MCF 10A (cell line): ENCODE measurements at regions not wholly inside any gene's neighbourhood (a gene's known extent, or its start where the extent isn't known, plus 50 kb on each side); places are given as distances from the start of the nearest gene placed in this dataset.
"Not testable (repeated sequence)": the region's sequence is repeated elsewhere in the genome, so short reads cannot be mapped to it uniquely, and the experiment has no call there.

Experiments used
- BruUV-seq: library from RNA; stranded (reverse); fragments of 400-500 nt; replicated peaks from 2 replicates; lab custom pipeline; 2021; lab: Mats Ljungman, UMichigan
- CTCF ChIA-PET: fragments of 300-600 bp; sonication (Branson Sonifier 250); formaldehyde crosslinking; extraction: SDS; loops from one replicate; lab custom pipeline; 2021; ENCODE audit warnings: antibody characterized with exemption, inconsistent platforms; lab: Yijun Ruan, JAX
- POLR2A ChIA-PET: fragments of 300-600, 350-650 bp; sonication (Branson Sonifier 250); formaldehyde crosslinking; extraction: SDS; loops from one replicate; lab custom pipeline; 2020; ENCODE audit warnings: antibody characterized with exemption, inconsistent platforms; lab: Yijun Ruan, JAX
- DNase-seq: peaks from one replicate; pipeline ENCODE4 v3.0.0-alpha.2; 2018; ENCODE audit not compliant: unreplicated experiment
- H3K27ac Mint-ChIP-seq: one replicate; pipeline ENCODE4 v1.8.0; 2022; ENCODE audit warnings: mild to moderate bottlenecking, low read depth, mixed read lengths; ENCODE audit not compliant: unreplicated experiment
- H3K27me3 Mint-ChIP-seq: one replicate; pipeline ENCODE4 v1.8.0; 2022; ENCODE audit warnings: mixed read lengths; ENCODE audit not compliant: insufficient read depth, unreplicated experiment
- H3K36me3 Mint-ChIP-seq: one replicate; pipeline ENCODE4 v1.8.0; 2022; ENCODE audit warnings: mild to moderate bottlenecking, moderate library complexity, mixed read lengths; ENCODE audit not compliant: insufficient read depth, unreplicated experiment
- H3K4me1 Mint-ChIP-seq: one replicate; pipeline ENCODE4 v1.8.0; 2022; ENCODE audit warnings: mixed read lengths; ENCODE audit not compliant: insufficient read depth, unreplicated experiment
- H3K4me3 Mint-ChIP-seq: one replicate; pipeline ENCODE4 v1.8.0; 2022; ENCODE audit warnings: mild to moderate bottlenecking, moderate library complexity, mixed read lengths; ENCODE audit not compliant: unreplicated experiment
- H3K9me3 Mint-ChIP-seq: one replicate; pipeline ENCODE4 v1.8.0; 2022; ENCODE audit warnings: mixed read lengths; ENCODE audit not compliant: unreplicated experiment
- intact Hi-C: fragments of 100-400 bp; cut with micrococcal nuclease; formaldehyde crosslinking; loops from 2 replicates; pipeline ENCODE4 v1.14.1; 2022
- TF ChIP-seq, protein P1 (sequence below): fragments of 200-600 bp; IDR thresholded peaks from one replicate; pipeline ENCODE4 v1.8.0; 2022; ENCODE audit warnings: antibody characterized with exemption, mild to moderate bottlenecking; ENCODE audit not compliant: unreplicated experiment

DNA sequence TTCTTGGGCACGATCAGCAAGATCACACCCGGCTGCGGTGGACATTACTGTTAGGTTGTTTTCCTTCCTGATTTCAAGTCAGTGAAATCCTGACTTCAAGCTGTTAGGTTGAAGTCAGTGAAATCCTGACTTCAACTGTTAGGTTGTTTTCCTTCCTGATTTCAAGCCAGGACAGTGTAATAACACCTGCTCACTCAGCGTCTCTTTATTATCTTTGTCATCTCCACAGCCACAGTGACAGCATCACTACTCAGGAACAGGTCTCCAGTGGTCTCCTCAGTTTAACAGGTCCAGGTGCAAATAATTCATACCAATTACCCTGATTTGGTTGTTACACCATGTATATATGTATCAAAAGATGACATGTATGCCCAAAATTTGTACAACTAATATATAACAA is 208.1 kb upstream of the REG3G start:
- no TSS peak for BruUV-seq
- POLR2A ChIA-PET = no interaction called here
- Mint-ChIP-seq H3K36me3 (no peaks in the 10 kb centered on the region), H3K27ac (no peak overlapping the region), H3K4me3 (no peak overlapping the region), H3K27me3 (no peaks in the 10 kb centered on the region), H3K4me1 (no peaks in the 10 kb centered on the region), H3K9me3 (no peaks in the 10 kb centered on the region)
- intact Hi-C loops = no loop called here
- TF ChIP-seq, protein P1, sequence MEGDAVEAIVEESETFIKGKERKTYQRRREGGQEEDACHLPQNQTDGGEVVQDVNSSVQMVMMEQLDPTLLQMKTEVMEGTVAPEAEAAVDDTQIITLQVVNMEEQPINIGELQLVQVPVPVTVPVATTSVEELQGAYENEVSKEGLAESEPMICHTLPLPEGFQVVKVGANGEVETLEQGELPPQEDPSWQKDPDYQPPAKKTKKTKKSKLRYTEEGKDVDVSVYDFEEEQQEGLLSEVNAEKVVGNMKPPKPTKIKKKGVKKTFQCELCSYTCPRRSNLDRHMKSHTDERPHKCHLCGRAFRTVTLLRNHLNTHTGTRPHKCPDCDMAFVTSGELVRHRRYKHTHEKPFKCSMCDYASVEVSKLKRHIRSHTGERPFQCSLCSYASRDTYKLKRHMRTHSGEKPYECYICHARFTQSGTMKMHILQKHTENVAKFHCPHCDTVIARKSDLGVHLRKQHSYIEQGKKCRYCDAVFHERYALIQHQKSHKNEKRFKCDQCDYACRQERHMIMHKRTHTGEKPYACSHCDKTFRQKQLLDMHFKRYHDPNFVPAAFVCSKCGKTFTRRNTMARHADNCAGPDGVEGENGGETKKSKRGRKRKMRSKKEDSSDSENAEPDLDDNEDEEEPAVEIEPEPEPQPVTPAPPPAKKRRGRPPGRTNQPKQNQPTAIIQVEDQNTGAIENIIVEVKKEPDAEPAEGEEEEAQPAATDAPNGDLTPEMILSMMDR = no peak
- no peak for DNase-seq
- CTCF ChIA-PET = no interaction called here

DNA sequence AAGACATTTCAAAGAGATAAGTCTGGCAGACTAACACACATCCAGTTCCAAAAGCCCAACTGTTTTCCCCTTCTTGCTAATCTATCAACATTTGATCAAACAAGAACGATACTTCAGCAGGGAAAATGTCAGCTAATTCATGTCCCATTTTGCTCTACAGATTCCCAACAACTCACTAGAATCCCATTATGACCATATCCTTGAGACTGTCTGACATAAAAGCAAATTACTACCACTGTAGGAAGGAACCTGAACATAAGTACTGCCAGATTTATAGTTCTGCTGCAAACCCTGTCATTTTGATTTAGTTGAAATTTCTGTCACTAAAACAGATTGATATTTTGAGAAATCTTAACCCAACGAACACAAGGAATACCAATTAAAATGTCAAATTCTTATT is 193.0 kb upstream of the REG3G start:
- no peaks in the 10 kb centered on the region for H3K36me3 Mint-ChIP-seq
- TF ChIP-seq, protein P1 = no peak
- POLR2A ChIA-PET = no interaction called here
- H3K27me3 Mint-ChIP-seq = peaks cover 12% of the 10 kb centered on the region
- intact Hi-C loops = no loop called here
- CTCF ChIA-PET = no interaction called here
- no TSS peak for BruUV-seq
- H3K27ac Mint-ChIP-seq = no peak overlapping the region
- no peaks in the 10 kb centered on the region for H3K4me1 Mint-ChIP-seq
- DNase-seq = no peak
- H3K4me3 Mint-ChIP-seq = no peak overlapping the region
- H3K9me3 Mint-ChIP-seq = peaks cover 8% of the 10 kb centered on the region

DNA sequence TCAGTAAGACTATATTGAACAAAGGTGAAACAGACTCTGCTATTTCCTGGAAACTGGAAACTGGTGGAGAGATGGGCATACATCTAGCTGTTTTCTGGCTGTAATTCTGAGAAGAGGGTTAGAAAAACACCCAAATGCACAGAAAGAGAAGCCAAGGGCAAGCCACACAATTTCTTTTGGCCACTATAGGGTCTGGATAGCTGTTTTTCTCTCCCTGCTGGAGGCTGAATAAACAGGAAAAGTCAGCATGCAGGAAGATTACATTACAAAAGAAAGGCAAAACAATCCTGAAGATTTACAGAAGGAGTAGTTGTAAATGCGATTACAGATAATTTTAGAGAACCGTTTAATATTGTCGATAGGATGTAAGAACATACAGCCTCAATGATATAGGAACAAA is 186.2 kb upstream of the REG3G start:
- H3K27ac Mint-ChIP-seq = no peak overlapping the region
- BruUV-seq = no TSS peak
- TF ChIP-seq, protein P1 = no peak

DNA sequence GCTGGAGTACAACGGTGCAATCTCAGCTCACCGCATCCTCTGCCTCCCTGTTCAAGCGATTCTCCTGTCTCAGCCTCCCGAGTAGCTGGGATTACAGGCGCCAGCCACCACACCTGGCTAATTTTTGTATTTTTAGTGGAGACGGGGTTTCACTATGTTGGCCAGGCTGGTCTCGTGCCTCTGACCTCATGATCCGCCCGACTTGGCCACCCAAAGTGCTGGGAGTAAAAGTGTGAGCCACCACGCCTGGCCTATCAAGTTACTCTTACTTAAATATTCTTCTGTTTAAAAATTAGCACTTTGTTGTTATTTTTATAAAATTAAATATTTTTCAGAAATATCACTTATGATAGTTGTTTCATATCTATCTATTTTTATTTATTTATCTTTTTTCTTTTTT is 185.2 kb upstream of the REG3G start:
- BruUV-seq, CTCF ChIA-PET, H3K36me3 Mint-ChIP-seq, H3K9me3 Mint-ChIP-seq, H3K4me3 Mint-ChIP-seq, DNase-seq, intact Hi-C loops, H3K27me3 Mint-ChIP-seq, H3K27ac Mint-ChIP-seq, POLR2A ChIA-PET, H3K4me1 Mint-ChIP-seq: not testable (repeated sequence)

More for the DNA sequence above, 186.2 kb upstream of the REG3G start:
- POLR2A ChIA-PET = interaction anchor here (0.6 kb wide), 1 partner anchor 19 kb away, joined by 3 read pairs; no protein-coding TSS in a partner anchor
- DNase-seq = no peak
- no peak overlapping the region for H3K4me3 Mint-ChIP-seq
- peaks cover 8% of the 10 kb centered on the region for H3K9me3 Mint-ChIP-seq
- H3K36me3 Mint-ChIP-seq = no peaks in the 10 kb centered on the region
- CTCF ChIA-PET = no interaction called here
- H3K27me3 Mint-ChIP-seq = no peaks in the 10 kb centered on the region
- intact Hi-C loops = no loop called here
- no peaks in the 10 kb centered on the region for H3K4me1 Mint-ChIP-seq
